GM23338 (cell line): ENCODE measurements at regions not wholly inside any gene's neighbourhood (a gene's known extent, or its start where the extent isn't known, plus 50 kb on each side); places are given as distances from the start of the nearest gene placed in this dataset.

ENCODE experiments used
- ATAC-seq: fragments of 200-7000 bp; cut with Tn5 transposase; 3 replicates; pipeline ENCODE4 v1.9.1; 2020
- DNase-seq: peaks from one replicate; pipeline ENCODE4 v3.0.0-alpha.2; 2015; ENCODE audit warnings: low spot score
- H2AFZ ChIP-seq: fragments of 200-600 bp; sonication (generic); 2 replicates; pipeline ENCODE4 v1.8.0; 2016; ENCODE audit warnings: antibody characterized with exemption, mild to moderate bottlenecking, moderate library complexity
- H3F3A ChIP-seq: fragments of 200-600 bp; sonication (generic); replicated peaks from 2 replicates; pipeline ENCODE4 v1.8.0; 2017; ENCODE audit warnings: antibody characterized with exemption, mixed run types, low read depth
- H3K27ac ChIP-seq: fragments of 200-600 bp; sonication (generic); 2 replicates; pipeline ENCODE4 v1.6.1; 2016; ENCODE audit warnings: low read depth
- H3K27me3 ChIP-seq: fragments of 200-600 bp; sonication (generic); 2 replicates; pipeline ENCODE4 v1.8.0; 2016; ENCODE audit warnings: mild to moderate bottlenecking, mixed run types, moderate library complexity; ENCODE audit not compliant: insufficient read depth
- H3K36me3 ChIP-seq: fragments of 200-600 bp; sonication (generic); 2 replicates; pipeline ENCODE4 v1.8.0; 2016; ENCODE audit warnings: mild to moderate bottlenecking; ENCODE audit not compliant: insufficient read depth
- H3K4me1 ChIP-seq: fragments of 200-600 bp; sonication (generic); 2 replicates; pipeline ENCODE4 v1.8.0; 2016; ENCODE audit warnings: mild to moderate bottlenecking, moderate library complexity; ENCODE audit not compliant: insufficient read depth
- H3K4me2 ChIP-seq: fragments of 200-600 bp; sonication (generic); 2 replicates; pipeline ENCODE4 v1.7.1; 2017; ENCODE audit warnings: mixed run types
- H3K4me3 ChIP-seq: fragments of 200-600 bp; sonication (generic); 2 replicates; pipeline ENCODE4 v1.6.1; 2016; ENCODE audit warnings: mixed run types
- H3K79me2 ChIP-seq: fragments of 200-600 bp; sonication (generic); replicated peaks from 2 replicates; pipeline ENCODE4 v1.8.0; 2017; ENCODE audit warnings: mild to moderate bottlenecking; ENCODE audit not compliant: insufficient read depth
- H3K9me2 ChIP-seq: fragments of 200-600 bp; sonication (generic); 2 replicates; pipeline ENCODE4 v1.8.0; 2017; ENCODE audit not compliant: insufficient read depth
- H4K20me1 ChIP-seq: fragments of 200-600 bp; sonication (generic); replicated peaks from 2 replicates; pipeline ENCODE4 v1.8.0; 2017; ENCODE audit warnings: mild to moderate bottlenecking; ENCODE audit not compliant: insufficient read depth
- H3K27ac Mint-ChIP-seq: 2 replicates; pipeline ENCODE4 v1.8.0; 2020; ENCODE audit warnings: inconsistent platforms, mild to moderate bottlenecking, moderate library complexity, mixed read lengths
- H3K27me3 Mint-ChIP-seq: 3 replicates; pipeline ENCODE4 v1.8.0; 2022; ENCODE audit warnings: low read depth, mild to moderate bottlenecking, moderate library complexity, mixed read lengths, inconsistent platforms; ENCODE audit not compliant: insufficient read depth, poor library complexity
- H3K36me3 Mint-ChIP-seq: 3 replicates; pipeline ENCODE4 v1.8.0; 2021; ENCODE audit warnings: low read depth, mild to moderate bottlenecking, inconsistent platforms, moderate library complexity, mixed read lengths
- H3K4me1 Mint-ChIP-seq: 3 replicates; pipeline ENCODE4 v1.8.0; 2020; ENCODE audit warnings: mild to moderate bottlenecking, inconsistent platforms, mixed read lengths
- H3K4me3 Mint-ChIP-seq: 3 replicates; pipeline ENCODE4 v1.8.0; 2021; ENCODE audit warnings: moderate library complexity, mild to moderate bottlenecking, inconsistent platforms, mixed read lengths
- H3K9me3 Mint-ChIP-seq: 3 replicates; pipeline ENCODE4 v1.8.0; 2020; ENCODE audit warnings: moderate library complexity, mild to moderate bottlenecking, inconsistent platforms, mixed read lengths
- CREB1 ChIP-seq: fragments of 250-450 bp; sonication (Bioruptor Pico); IDR thresholded peaks from 2 replicates; pipeline ENCODE4 v1.5.0; 2020; ENCODE audit warnings: low read depth, mild to moderate bottlenecking, moderate library complexity
- EZH2 ChIP-seq: fragments of 200-600 bp; sonication (generic); IDR thresholded peaks from one replicate; pipeline ENCODE4 v1.8.0; 2017; ENCODE audit warnings: antibody characterized with exemption, mild to moderate bottlenecking, low read depth; ENCODE audit not compliant: unreplicated experiment
- EZH2phosphoT487 ChIP-seq: fragments of 200-600 bp; sonication (generic); IDR thresholded peaks from one replicate; pipeline ENCODE4 v1.8.1; 2018; ENCODE audit warnings: antibody characterized with exemption; ENCODE audit not compliant: unreplicated experiment
- JUNB ChIP-seq: IDR thresholded peaks from one replicate; pipeline ENCODE4 v1.6.1; 2016; ENCODE audit warnings: antibody characterized with exemption; ENCODE audit not compliant: unreplicated experiment
- NANOG ChIP-seq: IDR thresholded peaks from 2 replicates; pipeline ENCODE4 v1.6.1; 2016; ENCODE audit warnings: antibody characterized with exemption, borderline replicate concordance
- POLR2AphosphoS5 ChIP-seq: IDR thresholded peaks from 2 replicates; pipeline ENCODE4 v1.6.1; 2016; ENCODE audit warnings: antibody characterized with exemption, low read depth
- REST ChIP-seq: IDR thresholded peaks from one replicate; pipeline ENCODE4 v1.6.1; 2018; ENCODE audit warnings: antibody characterized with exemption; ENCODE audit not compliant: unreplicated experiment
- STAT1 ChIP-seq: IDR thresholded peaks from one replicate; pipeline ENCODE4 v1.6.1; 2016; ENCODE audit warnings: antibody characterized with exemption; ENCODE audit not compliant: unreplicated experiment
- ZNF114 ChIP-seq: fragments of 250-450 bp; sonication (Bioruptor Pico); IDR thresholded peaks from 2 replicates; pipeline ENCODE4 v1.5.0; 2020; ENCODE audit warnings: mild to moderate bottlenecking, moderate library complexity
- ZNF331 ChIP-seq: fragments of 250-450 bp; sonication (Bioruptor Pico); IDR thresholded peaks from 2 replicates; pipeline ENCODE4 v1.5.0; 2020; ENCODE audit warnings: low read depth, mild to moderate bottlenecking, moderate library complexity
- TF ChIP-seq, protein P1 (sequence below), 2 experiments: fragments of 200-600 bp in 1 of 2; sonication (generic) in 1 of 2; conservative IDR thresholded peaks; 2 replicates each; pipeline versions ENCODE4 v1.5.1 to v1.6.1; 2016 to 2017; ENCODE audit warnings: antibody characterized with exemption in 2 of 2, low read depth in 2 of 2, mild to moderate bottlenecking in 2 of 2, moderate library complexity in 1 of 2
- TF ChIP-seq, protein P2 (sequence below): IDR thresholded peaks from 2 replicates; pipeline ENCODE4 v1.6.1; 2016; ENCODE audit warnings: antibody characterized with exemption
- TF ChIP-seq, protein P3 (sequence below): fragments of 250-450 bp; sonication (Bioruptor Pico); IDR thresholded peaks from 2 replicates; pipeline ENCODE4 v1.5.0; 2020; ENCODE audit warnings: mild to moderate bottlenecking, moderate library complexity

- Histone ChIP-seq H3K27me3 (no peaks in the 10 kb centered on the region), H3F3A (no peaks in the 10 kb centered on the region), H4K20me1 (no peaks in the 10 kb centered on the region), H3K4me3 (no peak overlapping the region), H2AFZ (no peak overlapping the region), H3K36me3 (no peaks in the 10 kb centered on the region), H3K4me2 (no peak overlapping the region), H3K9me2 (no peaks in the 10 kb centered on the region), H3K4me1 (no peaks in the 10 kb centered on the region), H3K27ac (no peak overlapping the region), H3K79me2 (no peaks in the 10 kb centered on the region)
- Mint-ChIP-seq H3K4me1 (no peaks in the 10 kb centered on the region), H3K9me3 (no peaks in the 10 kb centered on the region), H3K4me3 (no peak overlapping the region), H3K36me3 (no peaks in the 10 kb centered on the region), H3K27ac (no peak overlapping the region), H3K27me3 (peaks cover 2% of the 10 kb centered on the region)
- ATAC-seq (no peak), DNase-seq (no peak)
- TF ChIP-seq EZH2 (no peak), JUNB (no peak), ZNF331 (CRISPR knock-in tag) (no peak), EZH2phosphoT487 (no peak), REST (no peak), STAT1 (no peak), ZNF114 (no peak), POLR2AphosphoS5 (no peak), CREB1 (CRISPR knock-in tag) (no peak), NANOG (no peak)
- TF ChIP-seq, protein P1, sequence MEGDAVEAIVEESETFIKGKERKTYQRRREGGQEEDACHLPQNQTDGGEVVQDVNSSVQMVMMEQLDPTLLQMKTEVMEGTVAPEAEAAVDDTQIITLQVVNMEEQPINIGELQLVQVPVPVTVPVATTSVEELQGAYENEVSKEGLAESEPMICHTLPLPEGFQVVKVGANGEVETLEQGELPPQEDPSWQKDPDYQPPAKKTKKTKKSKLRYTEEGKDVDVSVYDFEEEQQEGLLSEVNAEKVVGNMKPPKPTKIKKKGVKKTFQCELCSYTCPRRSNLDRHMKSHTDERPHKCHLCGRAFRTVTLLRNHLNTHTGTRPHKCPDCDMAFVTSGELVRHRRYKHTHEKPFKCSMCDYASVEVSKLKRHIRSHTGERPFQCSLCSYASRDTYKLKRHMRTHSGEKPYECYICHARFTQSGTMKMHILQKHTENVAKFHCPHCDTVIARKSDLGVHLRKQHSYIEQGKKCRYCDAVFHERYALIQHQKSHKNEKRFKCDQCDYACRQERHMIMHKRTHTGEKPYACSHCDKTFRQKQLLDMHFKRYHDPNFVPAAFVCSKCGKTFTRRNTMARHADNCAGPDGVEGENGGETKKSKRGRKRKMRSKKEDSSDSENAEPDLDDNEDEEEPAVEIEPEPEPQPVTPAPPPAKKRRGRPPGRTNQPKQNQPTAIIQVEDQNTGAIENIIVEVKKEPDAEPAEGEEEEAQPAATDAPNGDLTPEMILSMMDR (conservative IDR thresholded peaks at IDR 0.05; ENCODE audit: low read depth in 2 of 2), result no peak
- TF ChIP-seq, protein P2, sequence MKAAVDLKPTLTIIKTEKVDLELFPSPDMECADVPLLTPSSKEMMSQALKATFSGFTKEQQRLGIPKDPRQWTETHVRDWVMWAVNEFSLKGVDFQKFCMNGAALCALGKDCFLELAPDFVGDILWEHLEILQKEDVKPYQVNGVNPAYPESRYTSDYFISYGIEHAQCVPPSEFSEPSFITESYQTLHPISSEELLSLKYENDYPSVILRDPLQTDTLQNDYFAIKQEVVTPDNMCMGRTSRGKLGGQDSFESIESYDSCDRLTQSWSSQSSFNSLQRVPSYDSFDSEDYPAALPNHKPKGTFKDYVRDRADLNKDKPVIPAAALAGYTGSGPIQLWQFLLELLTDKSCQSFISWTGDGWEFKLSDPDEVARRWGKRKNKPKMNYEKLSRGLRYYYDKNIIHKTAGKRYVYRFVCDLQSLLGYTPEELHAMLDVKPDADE, result no peak
- TF ChIP-seq, protein P3, sequence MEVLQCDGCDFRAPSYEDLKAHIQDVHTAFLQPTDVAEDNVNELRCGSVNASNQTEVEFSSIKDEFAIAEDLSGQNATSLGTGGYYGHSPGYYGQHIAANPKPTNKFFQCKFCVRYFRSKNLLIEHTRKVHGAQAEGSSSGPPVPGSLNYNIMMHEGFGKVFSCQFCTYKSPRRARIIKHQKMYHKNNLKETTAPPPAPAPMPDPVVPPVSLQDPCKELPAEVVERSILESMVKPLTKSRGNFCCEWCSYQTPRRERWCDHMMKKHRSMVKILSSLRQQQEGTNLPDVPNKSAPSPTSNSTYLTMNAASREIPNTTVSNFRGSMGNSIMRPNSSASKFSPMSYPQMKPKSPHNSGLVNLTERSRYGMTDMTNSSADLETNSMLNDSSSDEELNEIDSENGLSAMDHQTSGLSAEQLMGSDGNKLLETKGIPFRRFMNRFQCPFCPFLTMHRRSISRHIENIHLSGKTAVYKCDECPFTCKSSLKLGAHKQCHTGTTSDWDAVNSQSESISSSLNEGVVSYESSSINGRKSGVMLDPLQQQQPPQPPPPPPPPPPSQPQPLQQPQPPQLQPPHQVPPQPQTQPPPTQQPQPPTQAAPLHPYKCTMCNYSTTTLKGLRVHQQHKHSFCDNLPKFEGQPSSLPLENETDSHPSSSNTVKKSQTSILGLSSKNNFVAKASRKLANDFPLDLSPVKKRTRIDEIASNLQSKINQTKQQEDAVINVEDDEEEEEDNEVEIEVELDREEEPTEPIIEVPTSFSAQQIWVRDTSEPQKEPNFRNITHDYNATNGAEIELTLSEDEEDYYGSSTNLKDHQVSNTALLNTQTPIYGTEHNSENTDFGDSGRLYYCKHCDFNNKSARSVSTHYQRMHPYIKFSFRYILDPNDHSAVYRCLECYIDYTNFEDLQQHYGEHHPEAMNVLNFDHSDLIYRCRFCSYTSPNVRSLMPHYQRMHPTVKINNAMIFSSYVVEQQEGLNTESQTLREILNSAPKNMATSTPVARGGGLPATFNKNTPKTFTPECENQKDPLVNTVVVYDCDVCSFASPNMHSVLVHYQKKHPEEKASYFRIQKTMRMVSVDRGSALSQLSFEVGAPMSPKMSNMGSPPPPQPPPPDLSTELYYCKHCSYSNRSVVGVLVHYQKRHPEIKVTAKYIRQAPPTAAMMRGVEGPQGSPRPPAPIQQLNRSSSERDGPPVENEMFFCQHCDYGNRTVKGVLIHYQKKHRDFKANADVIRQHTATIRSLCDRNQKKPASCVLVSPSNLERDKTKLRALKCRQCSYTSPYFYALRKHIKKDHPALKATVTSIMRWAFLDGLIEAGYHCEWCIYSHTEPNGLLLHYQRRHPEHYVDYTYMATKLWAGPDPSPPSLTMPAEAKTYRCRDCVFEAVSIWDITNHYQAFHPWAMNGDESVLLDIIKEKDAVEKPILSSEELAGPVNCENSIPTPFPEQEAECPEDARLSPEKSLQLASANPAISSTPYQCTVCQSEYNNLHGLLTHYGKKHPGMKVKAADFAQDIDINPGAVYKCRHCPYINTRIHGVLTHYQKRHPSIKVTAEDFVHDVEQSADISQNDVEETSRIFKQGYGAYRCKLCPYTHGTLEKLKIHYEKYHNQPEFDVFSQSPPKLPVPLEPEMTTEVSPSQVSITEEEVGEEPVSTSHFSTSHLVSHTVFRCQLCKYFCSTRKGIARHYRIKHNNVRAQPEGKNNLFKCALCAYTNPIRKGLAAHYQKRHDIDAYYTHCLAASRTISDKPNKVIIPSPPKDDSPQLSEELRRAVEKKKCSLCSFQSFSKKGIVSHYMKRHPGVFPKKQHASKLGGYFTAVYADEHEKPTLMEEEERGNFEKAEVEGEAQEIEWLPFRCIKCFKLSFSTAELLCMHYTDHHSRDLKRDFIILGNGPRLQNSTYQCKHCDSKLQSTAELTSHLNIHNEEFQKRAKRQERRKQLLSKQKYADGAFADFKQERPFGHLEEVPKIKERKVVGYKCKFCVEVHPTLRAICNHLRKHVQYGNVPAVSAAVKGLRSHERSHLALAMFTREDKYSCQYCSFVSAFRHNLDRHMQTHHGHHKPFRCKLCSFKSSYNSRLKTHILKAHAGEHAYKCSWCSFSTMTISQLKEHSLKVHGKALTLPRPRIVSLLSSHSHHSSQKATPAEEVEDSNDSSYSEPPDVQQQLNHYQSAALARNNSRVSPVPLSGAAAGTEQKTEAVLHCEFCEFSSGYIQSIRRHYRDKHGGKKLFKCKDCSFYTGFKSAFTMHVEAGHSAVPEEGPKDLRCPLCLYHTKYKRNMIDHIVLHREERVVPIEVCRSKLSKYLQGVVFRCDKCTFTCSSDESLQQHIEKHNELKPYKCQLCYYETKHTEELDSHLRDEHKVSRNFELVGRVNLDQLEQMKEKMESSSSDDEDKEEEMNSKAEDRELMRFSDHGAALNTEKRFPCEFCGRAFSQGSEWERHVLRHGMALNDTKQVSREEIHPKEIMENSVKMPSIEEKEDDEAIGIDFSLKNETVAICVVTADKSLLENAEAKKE (CRISPR knock-in tag), result no peak
Measured at GRCh38 chr3:67739851-67740250, 85.4 kb upstream of the SUCLG2 start.
